ENCODE measurements at regions not wholly inside any gene's neighbourhood (a gene's known extent, or its start where the extent isn't known, plus 50 kb on each side); places are given as distances from the start of the nearest gene placed in this dataset.
"Not testable (repeated sequence)": the region's sequence is repeated elsewhere in the genome, so short reads cannot be mapped to it uniquely, and the experiment has no call there.

- not testable (repeated sequence) for TF ChIP-seq PKNOX1 (IDR thresholded peaks at IDR 0.05); SMARCB1 (IDR thresholded peaks at IDR 0.05; ENCODE audit: insufficient read length, low read depth); U2AF1 (optimal IDR thresholded peaks at IDR 0.05; ENCODE audit: low read depth, low read length); ZNF3 (CRISPR knock-in tag; IDR thresholded peaks at IDR 0.05); MLLT1 (IDR thresholded peaks at IDR 0.05); HNRNPH1 (optimal IDR thresholded peaks at IDR 0.05; ENCODE audit: low read depth, low read length); ZNF224 (CRISPR knock-in tag; IDR thresholded peaks at IDR 0.05)
Observed at GRCh38 chr9:40753288-40753687, 375.2 kb downstream of the FOXD4L6 start.
